ENCODE measurements at regions not wholly inside any gene's neighbourhood (a gene's known extent, or its start where the extent isn't known, plus 50 kb on each side); places are given as distances from the start of the nearest gene placed in this dataset.

GRCh38 chr1:83718338-83718737 is 280.6 kb downstream of the TTLL7 start:
- DNase-seq, result no peak

DNA sequence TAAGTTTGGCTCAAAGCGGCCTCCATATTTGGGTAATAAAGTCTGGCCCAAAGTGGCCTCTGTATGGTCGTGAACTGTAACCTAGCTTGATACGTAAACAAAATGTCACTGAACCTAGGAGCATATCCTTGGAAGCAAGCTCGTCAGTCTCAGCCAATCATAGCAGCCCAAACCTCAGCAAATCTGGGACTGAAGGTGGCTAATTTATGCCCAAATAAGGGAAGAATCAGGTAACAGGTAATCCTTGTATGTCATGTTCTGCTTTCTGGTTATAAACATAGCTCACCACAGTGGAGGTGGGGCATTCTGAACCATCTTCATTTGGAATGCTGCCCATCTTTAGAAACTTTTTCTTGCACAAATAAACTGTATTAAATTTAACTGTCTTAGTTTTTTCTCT is 281.1 kb downstream of the TTLL7 start:
- no peak for DNase-seq

- no peak for DNase-seq
Measured at GRCh38 chr1:83716641-83717040, 282.3 kb downstream of the TTLL7 start.

DNA sequence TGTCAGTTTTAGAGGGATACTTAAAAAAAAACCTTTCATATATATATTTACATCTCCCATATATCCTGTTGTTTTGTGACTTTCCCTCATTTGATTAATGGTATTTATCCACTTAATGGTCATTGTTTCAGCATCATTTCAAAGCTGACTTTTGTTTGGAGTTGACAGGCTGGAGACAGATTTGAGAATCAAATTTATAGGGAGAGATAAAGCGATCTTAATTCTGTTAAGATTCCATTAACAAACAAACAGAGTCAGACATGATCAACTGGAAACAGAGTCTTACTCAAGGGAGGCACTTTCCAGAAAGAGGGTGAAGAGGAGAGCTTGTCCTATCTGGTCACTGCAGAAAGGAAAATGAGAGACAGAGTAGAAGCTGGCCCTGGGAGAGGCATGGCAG is 283.4 kb downstream of the TTLL7 start:
- DNase-seq, result no peak

DNA sequence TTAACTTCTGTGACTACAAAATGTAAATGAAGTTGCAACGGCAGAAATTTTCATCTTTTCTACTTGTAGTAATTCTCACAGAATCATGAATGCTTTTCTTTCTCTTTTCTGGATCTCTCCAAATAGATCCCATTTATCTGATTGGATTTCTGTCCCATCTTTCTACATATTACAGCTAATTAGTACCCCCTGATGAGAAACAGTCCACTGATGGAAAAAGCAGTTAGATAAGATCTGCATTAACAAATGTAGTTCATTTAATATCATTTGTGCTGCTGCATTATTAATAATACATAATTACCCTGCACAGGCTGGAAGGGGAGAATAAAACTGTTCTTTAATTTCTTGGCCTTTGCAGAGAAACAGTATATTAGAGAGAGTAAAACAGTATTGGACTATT is 289.3 kb downstream of the TTLL7 start:
- DNase-seq, result no peak

DNA sequence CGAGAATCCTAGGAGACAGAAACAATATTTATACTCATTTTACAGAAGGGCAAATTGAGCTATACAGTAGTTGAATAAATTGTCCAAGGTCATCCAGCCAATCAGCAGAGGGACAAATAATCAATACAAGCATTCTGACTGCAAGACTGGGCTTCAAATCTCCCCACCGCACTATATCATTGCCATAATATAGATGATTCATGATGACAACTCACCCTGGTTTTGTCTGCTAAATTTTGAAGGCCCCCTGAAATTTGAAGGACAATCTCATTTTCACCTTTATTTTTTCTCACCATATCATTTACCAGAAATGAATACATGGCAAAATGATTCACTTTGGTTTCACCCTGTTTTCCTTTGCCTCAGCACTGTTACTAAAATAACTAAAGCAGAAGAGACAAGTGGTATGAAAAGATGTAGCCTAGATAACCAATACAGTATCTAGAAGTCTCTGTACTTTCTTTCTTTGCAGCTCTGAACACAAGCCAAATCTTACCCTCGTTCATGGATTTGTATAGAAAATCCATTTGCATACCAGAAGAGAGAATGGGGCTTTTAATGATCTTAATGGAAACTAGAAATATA is 292.5 kb downstream of the TTLL7 start:
- no peak for DNase-seq

DNA sequence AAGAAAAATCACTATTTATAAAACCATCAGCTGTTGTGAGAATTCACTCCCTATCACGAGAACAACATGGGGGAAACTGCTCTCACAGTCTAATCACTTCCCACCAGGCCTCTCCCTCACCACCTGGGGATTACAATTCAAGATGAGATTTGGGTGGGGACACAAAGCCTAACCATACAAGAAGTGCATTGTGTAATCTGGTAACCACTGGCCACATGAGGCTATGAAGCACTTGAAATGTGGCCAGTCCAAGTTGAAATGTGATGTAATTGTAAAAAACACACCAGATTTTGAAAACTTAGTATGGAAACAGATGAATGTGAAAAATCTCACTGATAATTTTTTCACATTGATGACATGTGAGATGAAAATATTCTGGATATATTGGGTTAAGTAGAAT is 293.8 kb downstream of the TTLL7 start:
- DNase-seq, result no peak

DNA sequence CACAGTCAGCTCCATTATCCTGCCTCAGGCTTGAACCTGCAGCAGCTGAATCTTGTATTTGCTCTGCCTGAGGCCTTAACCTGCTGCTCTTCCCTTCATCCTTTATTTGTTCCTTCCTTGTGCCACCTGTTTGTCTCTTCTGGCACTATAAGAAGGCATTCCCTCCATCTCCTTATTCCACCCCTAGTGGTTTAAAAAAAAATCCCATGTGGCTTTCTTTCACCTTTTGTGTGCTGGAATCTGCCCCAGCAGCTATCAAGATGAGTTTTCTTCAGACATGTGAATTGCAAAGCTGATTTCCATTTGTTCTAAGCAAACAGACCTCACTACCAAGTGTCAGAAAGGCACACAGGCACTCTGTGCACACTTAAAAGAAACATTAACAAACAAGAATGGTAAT is 294.6 kb downstream of the TTLL7 start:
- DNase-seq, result no peak

- no peak for DNase-seq
Measured at GRCh38 chr1:83702356-83702755, 296.6 kb downstream of the TTLL7 start.

DNA sequence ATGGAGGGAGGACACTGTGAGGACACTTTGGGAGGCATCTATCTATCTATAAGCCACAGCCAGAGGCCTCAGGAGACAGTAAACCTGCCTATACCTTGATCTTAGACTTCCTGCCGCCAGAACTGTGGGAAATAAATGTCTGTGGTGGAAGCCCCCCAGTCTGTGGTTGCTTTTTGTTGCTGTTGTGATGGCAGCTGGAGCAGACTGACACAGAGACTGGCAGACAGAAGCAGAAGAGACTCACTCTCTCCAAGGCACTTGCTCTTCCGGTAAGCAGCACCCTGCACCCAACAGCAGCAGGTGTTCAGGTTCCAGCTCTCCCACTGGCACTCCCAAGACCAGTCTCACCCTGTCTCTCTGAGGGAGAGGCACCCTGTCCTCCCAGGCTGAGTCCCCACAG is 297.6 kb downstream of the TTLL7 start:
- DNase-seq, result no peak

GRCh38 chr1:83698644-83699043 is 300.3 kb downstream of the TTLL7 start:
- no peak for DNase-seq

- no peak for DNase-seq
Measured at GRCh38 chr1:83697961-83698360, 301.0 kb downstream of the TTLL7 start.

DNA sequence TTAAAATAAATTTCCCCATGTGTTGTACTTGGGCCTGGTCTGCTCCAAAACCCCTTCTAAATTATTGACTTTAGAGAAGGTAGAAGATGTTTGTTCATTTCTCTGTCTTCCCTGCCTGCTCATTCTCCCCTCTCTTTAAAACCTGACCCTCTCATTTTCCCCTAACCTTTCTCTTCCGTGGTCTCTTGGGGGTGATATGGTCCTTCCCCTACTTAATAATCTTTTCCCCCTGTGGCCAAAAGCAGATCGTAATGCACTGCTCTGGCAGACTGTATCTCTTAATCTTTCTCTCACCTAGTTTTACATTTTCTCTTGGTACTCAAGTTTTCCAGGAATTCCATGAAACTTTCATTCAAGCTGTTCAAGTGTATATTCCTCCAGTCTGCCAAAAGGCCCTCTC is 301.7 kb downstream of the TTLL7 start:
- no peak for DNase-seq

DNA sequence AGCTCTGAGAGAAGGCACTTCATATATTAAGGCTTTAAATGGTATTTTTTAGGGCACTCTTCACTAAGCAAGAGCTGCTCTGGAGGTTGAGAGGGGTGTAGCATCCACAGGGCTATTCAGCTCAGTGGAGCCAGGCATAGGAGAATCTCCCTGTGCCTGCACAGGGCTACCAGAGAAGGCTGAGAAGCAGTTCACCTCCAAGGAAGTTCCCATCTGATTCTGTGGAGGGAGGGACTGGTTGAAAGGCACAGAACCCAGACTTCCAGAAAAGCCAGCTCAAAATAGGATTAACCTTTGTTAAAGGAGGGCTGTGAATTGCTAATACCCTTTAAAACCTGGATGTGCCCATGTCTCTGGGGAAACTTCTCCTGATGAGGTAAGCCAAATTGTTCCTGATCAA is 304.5 kb downstream of the TTLL7 start:
- DNase-seq, result no peak

GRCh38 chr1:83693427-83694126 is 305.4 kb downstream of the TTLL7 start:
- no peak for DNase-seq

GRCh38 chr1:83692524-83693381 is 306.2 kb downstream of the TTLL7 start:
- no peak for DNase-seq

DNA sequence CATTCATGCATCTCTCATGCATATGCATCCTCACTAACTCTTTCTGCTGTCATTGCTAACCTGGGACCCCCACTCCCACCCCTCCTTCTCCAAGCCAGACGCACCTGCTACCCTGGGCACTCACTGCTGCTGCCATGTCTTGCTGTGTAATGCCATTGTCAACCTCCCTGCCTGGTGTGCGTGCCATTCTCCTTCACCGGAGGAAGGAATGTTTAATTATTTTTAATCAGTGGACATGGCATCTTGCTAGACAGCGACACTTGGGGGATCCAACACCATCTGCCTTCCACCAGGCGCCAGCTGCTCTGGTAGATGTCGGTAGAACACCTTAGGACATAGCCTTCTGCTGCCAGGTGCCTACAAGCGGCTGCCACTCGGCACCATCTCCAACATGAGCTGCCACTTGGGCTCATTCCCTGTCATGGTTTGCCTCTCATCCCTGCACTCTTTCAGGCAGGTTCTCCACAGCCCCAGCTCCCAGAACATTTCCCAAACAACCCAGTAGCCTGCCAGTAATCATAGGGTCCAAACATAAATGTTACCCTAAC is 306.9 kb downstream of the TTLL7 start:
- DNase-seq, result no peak

DNA sequence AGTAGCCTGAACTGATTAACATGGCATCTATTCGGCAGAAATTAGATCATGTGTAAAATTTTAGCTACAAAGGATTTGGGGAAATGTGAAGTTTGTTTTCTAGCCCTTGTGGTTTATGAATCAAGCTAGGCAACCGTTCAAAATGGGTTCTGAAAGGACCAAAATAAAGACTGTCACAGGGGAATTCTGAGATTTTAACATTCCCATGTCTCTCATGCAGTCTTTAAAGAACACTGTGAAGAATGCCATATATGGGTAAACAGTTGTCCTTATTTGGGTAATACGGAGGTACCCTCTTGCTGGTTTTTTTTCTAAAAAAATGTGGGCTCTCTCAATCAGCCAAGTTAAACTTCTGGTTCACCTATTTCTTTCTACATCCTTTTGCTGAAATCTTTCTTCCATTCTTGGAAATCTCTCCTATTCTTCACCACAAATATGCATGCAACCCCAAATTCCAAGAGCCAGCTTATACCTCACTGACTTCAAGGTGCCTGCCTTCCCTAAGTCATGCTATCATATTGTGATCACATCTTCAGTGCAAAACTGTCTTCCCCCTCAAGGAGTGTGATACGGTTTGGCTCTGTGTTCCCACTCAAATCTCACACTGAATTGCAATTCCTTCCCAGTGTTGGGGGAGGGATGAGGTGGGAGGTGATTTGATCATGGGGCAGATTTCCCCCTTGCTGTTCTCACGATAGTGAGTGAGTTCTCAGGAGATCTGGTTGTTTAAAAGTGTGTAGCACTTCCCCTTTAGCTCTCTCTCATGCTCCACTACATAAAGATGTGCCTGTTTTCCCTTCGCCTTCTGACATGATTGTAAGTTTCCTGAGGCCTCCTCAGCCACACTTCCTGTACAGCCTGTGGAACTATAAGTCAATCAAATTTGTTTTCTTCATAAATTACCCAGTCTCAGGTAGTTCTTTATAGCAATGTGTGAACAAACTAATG is 308.7 kb downstream of the TTLL7 start:
- no peak for DNase-seq

DNA sequence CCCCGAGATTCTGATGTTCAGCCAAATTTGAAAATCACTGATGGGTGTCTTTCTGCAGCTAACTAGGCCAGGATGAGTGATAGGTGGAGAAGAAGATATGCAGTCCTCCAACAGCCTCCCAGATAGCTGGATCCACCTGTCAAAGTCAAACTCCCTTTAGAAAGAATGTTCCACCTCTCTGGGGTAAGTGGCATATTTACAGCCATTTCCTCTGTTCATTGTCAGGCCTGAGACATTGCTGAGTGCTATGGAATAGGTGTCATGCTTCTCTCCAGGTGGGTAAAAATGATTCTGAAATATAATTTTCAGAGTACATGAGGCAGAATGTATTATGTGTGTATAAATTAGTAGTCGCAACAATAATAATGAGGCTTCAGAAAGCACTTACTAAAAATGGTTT is 316.8 kb downstream of the TTLL7 start:
- no peak for DNase-seq

DNA sequence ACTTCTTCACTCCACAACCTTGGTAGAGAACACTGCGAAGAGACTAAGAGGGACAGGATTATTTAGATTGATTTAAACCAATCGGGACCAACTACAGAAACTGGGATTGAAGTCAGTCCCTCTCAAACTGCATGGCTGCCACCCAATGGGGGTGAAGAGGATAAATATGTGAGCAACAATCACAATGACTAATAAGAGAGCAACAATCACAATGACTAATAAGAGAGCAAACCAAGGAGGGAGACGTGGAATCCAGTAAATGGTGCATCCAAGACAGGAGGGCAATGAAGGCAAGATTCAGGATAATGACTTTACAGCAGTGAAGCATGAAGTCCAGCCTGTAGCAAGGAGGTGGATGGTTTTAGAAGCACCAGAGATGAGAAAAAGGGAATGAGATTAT is 322.8 kb downstream of the TTLL7 start:
- no peak for DNase-seq

DNA sequence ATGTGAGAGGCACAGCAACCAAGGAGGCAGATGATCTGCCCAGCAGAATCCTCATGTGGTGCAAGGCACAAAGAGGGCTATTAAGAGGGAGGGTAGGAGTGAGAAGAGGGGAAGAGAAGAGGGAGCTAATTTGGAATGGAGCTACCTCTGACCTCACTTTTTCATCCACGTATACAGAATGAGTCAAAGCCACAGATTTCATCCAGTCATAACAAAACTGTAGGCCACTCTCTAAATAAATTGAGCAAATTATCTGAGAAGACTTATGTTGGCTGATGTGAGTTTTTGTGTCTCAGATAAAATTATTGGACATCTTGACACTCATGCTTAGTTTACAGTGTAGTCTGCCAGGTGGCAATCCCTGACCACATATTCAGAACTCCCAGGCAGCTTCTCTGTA is 325.6 kb downstream of the TTLL7 start:
- no peak for DNase-seq

GRCh38 chr1:83671586-83671985 is 327.3 kb downstream of the TTLL7 start:
- no peak for DNase-seq

Measured in CD4-positive, alpha-beta T cell treated with Interleukin-15 for 1 hour (primary cell).